ENCODE measurements at regions not wholly inside any gene's neighbourhood (a gene's known extent, or its start where the extent isn't known, plus 50 kb on each side); places are given as distances from the start of the nearest gene placed in this dataset.

DNA sequence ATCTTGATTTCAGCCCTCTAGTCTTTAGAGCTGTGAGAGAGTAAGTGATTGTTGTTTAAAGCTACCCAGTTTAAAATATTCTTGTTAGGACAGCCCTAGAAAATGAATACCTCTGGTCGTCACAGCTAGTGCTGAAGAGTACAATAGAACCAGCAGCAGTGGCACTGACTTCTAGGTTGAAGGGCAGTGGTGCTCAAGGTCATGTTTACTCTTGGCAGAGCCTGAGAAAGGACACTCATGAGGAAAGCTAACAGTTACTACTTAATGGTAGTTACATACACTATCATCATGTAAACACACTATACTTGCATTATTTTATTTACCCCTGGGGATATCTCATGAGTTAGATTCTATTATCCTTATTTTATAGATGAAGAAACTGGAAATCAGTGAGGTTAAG lies 323.0 kb downstream of the SH2D4B start:
- DNase-seq (ENCODE audit: low spot score), result no peak

DNA sequence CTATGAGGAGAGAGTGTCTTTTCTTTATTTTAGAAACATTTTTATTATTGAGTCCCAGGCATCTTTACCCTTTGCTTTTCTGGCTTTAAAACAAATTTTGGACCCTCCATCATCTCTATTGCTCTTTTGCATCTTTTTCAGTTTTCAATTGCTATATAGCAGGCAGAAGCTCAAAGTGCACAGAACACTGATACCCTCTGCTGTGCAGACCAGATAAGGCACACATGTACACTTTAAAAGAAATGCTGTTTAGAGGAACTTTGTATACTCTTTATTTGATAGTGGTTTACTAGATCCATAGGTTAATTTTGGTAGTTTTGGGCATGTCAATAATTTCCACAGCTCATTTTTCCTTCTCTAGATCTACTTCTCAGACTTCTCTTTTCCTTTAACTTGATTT lies 324.2 kb downstream of the SH2D4B start:
- no peak for DNase-seq (ENCODE audit: low spot score)

DNA sequence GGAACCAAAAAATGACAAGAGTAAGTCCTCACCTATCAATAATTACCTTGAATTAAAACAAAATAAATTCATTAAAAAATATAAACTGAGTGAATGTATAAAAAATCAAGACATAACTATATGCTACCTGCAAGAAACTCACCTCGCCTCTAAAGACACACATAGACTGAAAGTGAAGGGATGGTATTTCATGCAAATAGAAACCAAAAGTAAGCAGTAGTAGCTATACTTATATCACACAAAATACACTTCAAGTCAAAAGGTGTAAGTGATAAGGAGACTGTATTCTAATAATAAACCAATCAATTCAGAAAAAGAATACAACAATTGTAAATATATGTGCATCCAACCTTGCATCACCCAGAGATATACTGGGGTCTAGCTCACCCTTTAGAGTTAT lies 332.6 kb downstream of the SH2D4B start:
- no peak for DNase-seq (ENCODE audit: low spot score)

DNA sequence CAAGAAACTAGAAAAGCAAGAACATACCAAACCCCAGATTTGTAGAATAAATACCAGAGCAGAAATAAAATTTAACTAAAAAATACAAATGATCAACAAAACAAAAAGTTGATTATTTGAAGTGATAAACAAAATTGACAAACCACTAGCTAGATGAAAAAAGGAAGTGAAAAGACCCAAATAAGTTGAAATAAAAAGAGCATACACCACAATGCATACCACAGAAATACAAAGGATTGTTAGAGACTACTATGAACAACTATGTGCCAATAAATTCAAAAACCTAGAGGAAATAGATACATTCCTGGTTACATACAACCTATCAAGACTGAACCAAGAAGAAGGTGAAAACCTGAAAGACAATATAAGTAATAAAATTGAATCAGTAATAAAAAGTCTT lies 333.4 kb downstream of the SH2D4B start:
- DNase-seq (ENCODE audit: low spot score), result no peak

DNA sequence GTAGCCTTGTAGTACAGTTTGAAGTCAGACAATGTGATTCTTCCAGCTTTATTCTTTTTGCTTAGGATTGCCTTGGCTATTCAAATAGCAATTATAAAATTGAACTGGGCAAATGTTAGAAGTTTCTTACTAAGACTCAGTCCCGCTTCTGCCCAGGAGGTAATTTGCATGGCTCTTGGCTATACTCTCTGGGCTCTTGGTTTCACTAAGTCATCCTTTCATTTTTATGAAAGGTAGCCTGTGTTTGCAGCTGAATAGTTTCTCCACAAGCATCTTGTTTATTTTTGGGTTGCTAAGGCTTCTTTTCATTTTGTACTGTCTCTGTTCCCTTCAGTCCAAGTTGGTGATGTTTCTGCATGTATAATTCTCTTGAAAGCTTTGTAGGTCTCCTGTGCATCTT lies 340.6 kb downstream of the SH2D4B start:
- no peak for DNase-seq (ENCODE audit: low spot score)

DNA sequence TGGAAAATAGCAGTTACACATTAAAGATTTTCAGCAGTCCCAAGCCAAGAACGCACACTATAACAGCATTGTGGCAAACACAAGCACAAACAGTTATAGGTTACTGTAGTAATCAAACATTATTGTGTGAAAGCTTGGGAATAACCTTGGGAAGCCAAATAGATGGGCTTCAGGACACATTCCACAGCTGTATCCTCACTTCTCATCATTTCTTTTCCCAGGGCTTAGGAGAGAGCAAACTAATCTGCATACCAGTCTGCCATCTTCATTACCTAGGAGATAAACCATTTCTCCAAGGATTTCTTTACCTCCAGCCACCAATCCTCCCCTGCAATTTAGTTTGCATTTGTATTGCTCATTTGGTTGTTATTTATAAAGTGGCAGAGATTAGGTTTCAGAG lies 352.4 kb downstream of the SH2D4B start:
- DNase-seq (ENCODE audit: low spot score), result no peak

DNA sequence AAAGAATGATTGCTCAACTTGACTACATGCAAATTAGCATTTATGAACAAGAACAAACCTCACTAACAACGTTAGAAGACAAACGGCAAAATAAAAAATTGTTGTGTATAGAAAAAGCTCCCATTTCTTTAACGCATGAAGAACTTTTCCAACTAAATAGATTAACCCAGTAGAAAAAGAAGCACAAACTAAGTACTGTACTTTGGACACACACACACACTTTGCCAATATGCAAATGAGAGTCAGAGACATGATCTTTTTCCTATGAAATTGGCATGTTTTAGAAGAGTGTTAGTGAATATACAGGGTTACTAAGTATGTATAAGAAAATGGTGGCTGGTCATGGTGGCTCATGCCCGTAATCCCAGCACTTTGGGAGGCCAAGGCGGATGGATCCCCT lies 355.6 kb downstream of the SH2D4B start:
- no peak for DNase-seq (ENCODE audit: low spot score)

DNA sequence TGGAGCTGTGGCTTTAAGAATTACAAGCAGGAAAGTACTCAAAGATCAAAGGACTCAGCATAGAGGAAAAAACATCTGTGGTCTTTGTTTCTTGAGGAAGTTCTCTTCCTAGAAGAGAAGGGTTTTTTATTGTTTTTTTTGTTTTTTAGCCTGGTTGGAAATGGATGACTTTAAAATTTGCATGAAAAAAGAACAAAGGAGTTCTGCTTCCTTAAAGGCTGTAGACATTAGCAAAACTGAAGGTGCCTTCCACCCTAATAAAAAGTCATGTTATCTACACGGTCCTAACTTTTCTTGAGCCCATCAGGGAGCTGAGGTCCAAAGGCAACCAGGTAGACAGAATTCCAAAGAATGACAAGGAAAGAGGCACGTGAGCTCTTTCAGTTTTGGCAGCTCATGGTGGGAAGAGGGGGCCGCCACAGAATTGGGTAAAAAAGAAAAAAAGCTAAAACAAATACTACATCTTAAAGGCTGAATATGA lies 356.6 kb downstream of the SH2D4B start:
- DNase-seq (ENCODE audit: low spot score), result no peak

DNA sequence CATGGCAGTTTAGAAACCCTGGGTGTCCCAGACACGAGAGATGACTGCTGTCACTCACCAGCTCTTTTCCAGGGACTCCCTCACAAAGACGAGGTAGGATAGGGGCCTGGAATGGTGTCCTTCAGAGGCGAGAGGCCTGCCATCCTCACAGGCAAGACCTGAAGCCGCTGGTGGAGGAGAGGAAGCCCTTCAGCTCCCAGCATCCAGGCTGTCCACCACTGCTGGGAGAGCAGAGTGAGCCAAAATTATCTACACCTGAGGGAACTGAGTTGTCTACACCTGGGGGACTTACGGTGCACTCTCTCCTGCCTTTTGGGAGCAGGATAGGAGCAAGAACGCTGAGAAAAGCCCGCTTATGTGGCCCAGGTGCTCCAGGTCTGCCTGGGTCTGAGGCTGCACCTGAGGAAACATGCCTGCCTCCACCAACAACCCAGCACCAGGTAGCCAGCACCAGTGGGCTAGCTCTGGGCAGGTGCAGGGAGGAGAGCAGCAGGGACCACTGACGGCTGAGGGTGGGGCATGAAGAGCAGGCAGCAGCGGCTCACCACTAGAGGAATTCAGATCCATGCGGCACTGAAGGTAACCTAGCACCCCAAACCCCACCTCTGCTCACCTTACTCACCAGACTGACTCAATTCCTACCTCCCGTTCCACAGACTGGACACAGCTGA lies 357.2 kb downstream of the SH2D4B start:
- DNase-seq (ENCODE audit: low spot score), result no peak

DNA sequence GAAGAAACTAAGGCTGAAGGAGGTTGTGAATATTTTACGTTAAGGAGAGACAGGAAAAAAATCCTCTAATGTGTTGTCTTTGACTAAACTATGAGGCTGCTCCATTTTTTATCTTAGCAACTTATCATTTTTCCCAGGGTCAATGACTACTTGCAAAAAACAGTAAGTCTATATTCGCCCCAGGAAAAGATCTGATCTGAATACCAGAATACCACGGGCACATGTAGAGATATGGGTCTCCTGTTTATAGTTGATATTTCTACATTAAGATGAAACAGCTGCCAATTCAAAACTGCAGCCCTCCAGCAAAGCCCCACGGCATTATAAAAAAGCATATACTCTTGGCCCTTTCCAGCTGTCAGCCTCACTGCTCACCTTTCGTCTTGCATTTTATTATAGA lies 358.4 kb downstream of the SH2D4B start:
- no peak for DNase-seq (ENCODE audit: low spot score)

DNA sequence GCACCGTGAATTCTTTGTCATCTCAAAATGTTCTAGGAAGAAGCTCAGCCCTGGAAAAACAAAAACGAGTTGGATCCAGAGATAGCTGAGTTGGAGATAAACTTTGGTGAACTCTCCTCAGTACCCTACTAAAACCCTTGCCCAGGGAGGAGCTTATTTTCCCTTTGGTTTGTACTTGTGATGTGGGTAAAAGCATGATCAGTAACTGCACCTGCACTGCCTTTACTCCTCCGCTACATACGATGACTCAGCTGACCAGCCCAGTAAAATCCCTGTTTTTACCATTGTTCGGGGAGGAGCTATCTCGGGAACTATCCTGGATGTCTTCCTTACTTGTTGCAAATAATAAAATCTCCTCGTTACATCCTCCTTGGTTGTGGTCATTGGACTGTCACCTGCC lies 359.3 kb downstream of the SH2D4B start:
- DNase-seq (ENCODE audit: low spot score), result no peak

DNA sequence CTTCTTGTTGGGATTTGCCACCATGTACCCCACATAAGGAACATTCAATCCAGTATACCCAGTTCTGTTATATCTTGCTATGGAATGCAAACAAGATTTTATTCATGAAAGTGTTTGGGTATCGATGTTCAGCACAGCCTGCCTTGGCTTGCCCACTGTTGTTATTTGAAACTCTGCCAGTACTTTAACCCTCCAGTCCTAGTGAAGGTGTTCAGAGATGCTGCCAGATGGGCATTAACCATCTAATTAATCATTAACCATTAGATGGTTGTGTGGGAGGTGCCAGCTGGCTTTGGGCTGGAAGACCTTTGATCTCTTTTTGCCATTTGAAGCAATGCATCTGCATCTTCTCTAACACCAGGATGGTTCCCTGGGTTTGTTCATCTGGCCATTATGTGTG lies 363.0 kb downstream of the SH2D4B start:
- no peak for DNase-seq (ENCODE audit: low spot score)

DNA sequence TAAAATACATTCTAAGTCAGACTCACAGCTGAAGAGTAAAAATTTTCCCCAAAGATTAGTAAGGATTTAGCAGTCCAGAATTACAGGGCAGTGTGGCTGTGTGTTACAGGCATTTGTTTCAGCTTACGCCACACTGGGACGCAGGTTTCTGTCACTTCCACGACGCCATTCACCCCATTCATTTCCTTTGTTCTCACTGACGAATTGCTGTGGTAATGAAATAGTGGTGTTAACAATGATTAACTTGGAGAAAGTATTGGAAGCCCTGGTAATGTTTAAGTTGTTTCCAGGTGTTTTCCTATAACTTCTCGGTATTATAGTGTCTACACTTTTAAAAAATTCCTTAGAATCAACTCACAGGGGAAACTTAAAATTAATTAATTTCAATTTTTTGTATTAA lies 370.9 kb downstream of the SH2D4B start:
- no peak for DNase-seq (ENCODE audit: low spot score)

DNA sequence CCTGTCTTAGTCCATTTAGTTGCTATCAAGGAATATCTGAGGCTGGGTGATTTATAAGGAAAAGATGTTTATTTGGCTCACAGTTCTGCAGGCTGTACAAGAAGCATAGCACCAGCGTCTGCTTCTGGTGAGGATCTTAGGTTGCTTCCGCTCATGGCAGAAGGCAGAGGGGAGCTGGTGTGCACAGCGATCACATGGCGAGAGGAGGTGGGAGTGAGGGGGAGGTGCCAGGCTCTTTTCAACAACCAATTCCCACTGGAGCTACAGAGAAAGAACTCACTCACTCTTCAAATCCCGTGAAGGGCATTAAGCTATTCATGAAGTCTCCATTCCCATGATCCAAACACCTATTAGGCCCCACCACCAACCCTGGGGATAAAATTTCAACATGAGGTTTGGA lies 371.6 kb downstream of the SH2D4B start:
- DNase-seq (ENCODE audit: low spot score), result no peak

DNA sequence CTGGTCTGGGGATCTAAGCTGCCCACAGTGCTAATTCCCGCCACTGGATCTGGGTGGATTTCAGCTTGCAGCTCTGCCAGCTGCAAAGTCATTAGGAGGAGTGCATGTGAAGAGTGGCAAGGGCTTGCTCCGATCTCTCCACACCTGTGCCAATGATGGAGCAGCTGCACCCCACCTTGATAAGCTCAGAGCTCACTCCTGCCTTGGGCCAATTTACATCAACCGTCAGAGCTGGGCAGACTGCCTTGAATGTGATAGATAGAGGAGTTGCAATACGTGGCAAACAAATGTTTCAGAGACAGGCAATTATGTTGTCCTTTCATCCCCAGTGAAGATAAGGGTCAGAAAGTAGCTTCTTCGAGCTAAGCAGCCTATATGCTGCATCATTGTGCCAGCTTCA lies 379.9 kb downstream of the SH2D4B start:
- DNase-seq (ENCODE audit: low spot score), result no peak

DNA sequence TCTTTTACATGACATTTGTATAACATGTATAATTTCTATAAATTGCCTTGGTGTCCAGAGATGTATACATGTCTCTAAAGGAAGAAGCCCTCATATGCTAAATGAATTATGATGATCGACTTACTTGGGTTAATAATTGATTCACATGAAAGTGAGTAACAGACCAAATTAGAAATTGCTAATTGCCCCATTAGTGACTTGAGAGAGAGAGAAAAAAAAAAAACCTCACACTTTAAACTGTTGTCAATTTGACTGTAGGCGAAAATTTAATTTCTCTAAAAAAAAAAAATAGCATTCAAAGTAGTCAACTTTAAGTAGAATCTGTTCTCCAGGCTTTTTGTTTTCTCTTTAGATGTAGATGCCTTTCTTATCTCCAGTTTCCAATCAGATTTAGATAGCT lies 383.3 kb downstream of the SH2D4B start:
- DNase-seq (ENCODE audit: low spot score), result no peak

DNA sequence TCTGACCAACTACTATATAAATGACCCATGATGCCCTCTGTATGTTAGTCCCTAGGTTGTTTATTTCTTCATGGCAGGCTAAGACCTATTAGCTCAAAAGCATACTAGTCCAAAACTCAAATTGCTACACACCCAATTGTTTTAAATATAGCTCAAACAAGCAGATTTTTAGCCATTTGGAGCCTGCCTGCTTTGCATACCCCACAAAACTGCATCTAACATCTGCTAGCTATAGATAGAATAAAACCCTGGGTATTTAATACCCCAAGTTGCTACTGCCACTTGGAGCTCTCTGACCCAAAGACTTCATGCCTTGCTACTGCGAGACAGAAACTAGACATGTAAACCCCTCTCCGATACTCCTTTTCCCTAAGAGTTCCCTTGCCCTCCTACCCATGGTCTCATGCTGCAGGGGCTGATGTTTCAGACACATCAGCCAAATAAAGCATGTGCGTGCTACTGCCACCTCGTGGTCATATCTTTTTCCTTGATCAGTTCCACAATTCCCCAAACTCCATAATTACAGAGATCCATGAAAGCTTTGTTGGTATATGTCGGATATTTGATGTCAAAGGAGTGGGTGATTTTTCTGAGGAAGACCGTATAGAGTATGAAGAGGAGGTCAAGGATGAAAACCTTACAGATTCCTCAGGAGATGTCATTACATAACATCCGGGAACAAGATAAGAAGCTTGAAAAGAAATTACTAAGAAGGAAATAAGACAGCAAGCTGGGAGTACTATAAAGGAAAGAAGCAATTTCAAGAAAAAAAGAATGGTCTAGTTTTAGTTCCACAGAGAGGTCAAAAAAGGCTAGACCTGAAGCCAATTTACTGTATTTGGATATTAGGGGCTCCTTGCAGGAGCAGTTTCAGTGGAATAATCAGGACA lies 386.6 kb downstream of the SH2D4B start:
- DNase-seq (ENCODE audit: low spot score), result peak; percentile 6

DNA sequence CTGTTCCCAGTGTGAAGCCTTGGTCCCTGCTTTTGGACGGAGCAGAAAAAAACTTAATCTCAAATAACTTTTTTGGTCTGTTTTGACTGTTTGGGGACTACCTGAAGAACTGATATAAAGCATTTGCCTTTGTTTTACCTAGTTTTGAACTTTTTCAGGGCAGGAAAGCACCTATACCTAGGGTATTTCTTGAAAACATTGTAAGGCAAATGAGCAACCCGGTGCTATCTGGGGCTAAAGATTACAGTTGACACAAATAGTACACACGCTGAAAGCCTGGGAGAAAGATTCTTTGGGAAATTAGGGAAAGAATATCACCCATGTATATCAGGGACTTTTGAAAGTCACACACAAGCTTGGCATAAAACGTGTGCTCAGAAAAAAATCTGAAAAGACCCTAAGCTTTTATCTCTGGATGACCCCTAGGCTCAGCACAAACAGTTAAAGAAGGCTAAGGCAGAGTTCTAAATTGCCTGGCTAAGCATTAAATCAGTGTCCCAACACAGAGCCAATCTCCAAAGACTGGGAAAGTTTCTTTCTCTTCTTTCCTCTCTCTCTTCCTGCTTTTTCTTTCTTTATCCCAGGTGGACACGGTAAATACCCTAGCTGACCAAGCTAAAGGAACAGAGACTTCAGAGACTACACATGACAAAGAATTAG lies 389.8 kb downstream of the SH2D4B start:
- no peak for DNase-seq (ENCODE audit: low spot score)

DNA sequence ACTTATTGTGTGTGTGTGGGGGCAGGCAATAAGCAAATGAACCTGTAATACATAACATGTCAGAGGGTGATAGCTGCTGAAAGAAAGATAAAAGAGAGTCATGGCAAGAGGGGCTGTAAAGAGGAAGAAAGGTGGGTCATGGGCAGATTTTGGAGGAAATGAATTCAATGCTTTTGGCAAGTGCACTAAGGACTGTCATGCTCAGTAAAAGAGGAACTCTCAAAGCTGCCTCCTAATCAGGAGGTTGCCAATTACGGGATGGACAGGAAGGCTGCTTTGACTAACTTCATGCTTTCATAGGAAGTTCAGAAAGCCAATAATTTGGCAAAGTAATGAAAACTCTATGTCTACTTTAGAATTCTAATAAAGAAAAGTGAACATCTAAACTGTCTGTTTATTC lies 401.2 kb downstream of the SH2D4B start:
- DNase-seq (ENCODE audit: low spot score), result no peak

DNA sequence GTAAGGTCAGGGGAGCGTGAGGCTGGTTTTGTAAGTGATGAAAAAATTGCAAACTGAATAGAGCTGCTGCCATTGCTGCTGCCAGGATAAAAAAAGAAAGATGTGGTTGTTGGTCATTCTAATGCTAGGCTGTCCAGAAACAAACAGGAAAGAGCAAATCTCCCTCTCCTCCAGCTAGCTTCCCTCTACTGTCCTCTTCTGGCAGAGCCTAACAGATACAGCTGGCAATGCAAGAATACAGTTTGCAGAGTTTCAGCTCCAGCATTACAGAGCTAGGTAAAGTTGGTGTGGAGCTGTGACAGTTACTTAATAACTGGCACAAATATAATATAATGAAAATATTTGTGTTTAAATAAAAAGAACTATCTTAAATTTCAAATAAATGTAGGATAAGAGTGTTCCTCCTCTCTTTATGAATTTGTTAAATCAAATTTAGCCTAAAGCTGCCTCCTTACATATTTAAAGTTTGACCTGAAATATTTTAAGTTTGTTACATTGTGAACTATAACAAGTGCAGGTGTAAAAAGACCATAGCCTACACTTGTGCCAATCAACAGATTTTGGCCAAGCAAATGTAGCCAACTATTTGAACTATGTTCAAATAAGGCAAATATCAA lies 407.7 kb downstream of the SH2D4B start:
- no peak for DNase-seq (ENCODE audit: low spot score)

DNA sequence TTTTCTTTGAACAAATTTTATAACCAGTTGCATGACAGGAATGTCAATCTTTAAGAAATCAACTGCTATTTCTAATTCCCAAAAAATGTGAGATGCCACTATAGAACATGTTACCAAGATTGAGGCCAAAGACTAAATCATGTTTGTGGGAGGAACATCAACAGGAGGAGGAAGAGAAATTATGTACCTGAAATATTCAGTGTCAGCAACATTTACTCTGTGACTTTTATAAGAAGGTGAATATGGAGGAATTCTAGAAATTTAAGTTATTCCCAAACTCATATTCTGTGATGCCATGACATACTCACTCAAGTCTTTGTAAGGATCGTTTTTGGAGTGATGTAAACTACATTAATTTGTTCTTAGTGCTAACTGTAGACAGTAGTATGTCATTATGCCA lies 408.4 kb downstream of the SH2D4B start:
- DNase-seq (ENCODE audit: low spot score), result no peak

DNA sequence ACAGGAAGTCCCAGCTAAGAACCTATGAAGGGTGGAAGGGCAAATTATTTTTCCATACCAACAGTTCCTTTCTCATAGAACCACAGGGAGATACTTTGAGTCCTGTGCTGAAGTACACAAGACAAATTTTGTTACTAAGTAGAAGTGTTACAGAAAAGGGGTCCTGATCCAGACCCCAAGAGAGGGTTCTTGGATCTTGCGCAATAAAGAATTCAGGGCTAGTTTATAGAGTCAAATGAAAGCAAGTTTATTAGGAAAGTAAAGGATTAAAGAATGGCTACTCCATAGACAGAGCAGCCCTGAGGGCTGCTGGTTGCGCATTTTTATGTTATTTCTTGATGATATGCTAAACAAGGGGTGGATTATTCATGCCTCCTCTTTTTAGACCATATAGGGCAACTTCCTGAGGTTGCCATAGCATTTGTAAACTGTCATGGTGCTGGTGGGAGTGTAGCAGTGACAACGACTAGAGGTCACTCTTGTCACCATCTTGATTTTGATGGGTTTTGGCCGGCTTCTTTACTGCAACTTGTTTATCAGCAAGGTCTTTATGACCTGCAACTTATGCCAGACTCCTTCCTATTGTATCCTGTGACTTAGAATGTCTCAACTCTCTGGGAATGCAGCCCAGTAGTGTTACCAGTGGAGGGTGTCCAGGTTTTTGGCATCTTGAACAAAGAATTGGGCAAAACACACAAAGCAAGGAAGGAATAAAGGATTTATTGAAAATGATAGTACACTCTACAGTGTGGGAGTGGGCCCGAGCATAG lies 409.4 kb downstream of the SH2D4B start:
- DNase-seq (ENCODE audit: low spot score), result no peak

Data from hematopoietic multipotent progenitor cell treated with erythropoietin and hydrocortisone succinate and interleukin-3 and kit ligand, for 17 days (in vitro differentiated cells).